ENCODE measurements at regions not wholly inside any gene's neighbourhood (a gene's known extent, or its start where the extent isn't known, plus 50 kb on each side); places are given as distances from the start of the nearest gene placed in this dataset.

DNA sequence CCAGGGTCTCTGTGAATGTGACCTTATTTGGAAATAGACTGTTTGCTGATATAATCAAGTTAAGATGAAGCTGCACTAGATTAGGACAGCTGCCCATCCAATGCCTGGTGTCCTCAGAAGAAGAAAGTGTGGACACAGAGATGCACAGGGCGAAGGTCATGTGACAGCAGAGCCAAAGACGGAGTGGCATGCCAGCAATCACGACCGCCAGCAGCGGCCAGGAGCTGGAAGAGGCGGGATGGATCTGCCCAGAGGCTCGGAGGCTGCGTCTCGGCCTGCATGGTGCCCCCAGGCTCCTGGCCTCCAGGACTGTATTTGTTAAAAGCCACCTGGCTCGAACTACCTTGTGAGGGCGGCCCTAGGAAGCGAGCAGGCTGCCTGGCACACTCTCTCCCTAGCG is 76.5 kb downstream of the RFLNA start:
- TF ChIP-seq, protein P1, sequence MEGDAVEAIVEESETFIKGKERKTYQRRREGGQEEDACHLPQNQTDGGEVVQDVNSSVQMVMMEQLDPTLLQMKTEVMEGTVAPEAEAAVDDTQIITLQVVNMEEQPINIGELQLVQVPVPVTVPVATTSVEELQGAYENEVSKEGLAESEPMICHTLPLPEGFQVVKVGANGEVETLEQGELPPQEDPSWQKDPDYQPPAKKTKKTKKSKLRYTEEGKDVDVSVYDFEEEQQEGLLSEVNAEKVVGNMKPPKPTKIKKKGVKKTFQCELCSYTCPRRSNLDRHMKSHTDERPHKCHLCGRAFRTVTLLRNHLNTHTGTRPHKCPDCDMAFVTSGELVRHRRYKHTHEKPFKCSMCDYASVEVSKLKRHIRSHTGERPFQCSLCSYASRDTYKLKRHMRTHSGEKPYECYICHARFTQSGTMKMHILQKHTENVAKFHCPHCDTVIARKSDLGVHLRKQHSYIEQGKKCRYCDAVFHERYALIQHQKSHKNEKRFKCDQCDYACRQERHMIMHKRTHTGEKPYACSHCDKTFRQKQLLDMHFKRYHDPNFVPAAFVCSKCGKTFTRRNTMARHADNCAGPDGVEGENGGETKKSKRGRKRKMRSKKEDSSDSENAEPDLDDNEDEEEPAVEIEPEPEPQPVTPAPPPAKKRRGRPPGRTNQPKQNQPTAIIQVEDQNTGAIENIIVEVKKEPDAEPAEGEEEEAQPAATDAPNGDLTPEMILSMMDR (conservative IDR thresholded peaks at IDR 0.05; ENCODE audit: low read depth, low read length): no peak
- TF ChIP-seq EZH2 (IDR thresholded peaks at IDR 0.05; ENCODE audit: low read length, unreplicated experiment): no peak
- no peak for TF ChIP-seq EZH2phosphoT487 (IDR thresholded peaks at IDR 0.05; ENCODE audit: borderline replicate concordance, low read length)

All from PC-3 (cell line).